ENCODE measurements at regions not wholly inside any gene's neighbourhood (a gene's known extent, or its start where the extent isn't known, plus 50 kb on each side); places are given as distances from the start of the nearest gene placed in this dataset.

GRCh38 chr12:24360907-24361306 is 411.4 kb upstream of the SOX5 start (continued):
- TF ChIP-seq POGZ (CRISPR knock-in tag; IDR thresholded peaks at IDR 0.05) (0 out of 2 replicates have a peak, but pooled peaks have one; percentile 29), NONO (IDR thresholded peaks at IDR 0.05) (no peak), NONO (CRISPR knock-in tag; conservative IDR thresholded peaks at IDR 0.05) (no peak), RNF2 (conservative IDR thresholded peaks at IDR 0.05; ENCODE audit: low read depth) (no peak), CREBL2 (CRISPR knock-in tag; IDR thresholded peaks at IDR 0.05; ENCODE audit: borderline replicate concordance) (no peak), GATAD1 (CRISPR knock-in tag; IDR thresholded peaks at IDR 0.05) (0 out of 2 replicates have a peak, but pooled peaks have one; percentile 31), TCF7 (IDR thresholded peaks at IDR 0.05; ENCODE audit: low read depth) (no peak), ZNF282 (IDR thresholded peaks at IDR 0.05; ENCODE audit: partially characterized antibody) (no peak), CHD4 (IDR thresholded peaks at IDR 0.05; ENCODE audit: borderline replicate concordance, low read length) (no peak), KDM4B (CRISPR knock-in tag; IDR thresholded peaks at IDR 0.05) (no peak), TARDBP (CRISPR knock-in tag; IDR thresholded peaks at IDR 0.05) (no peak), ARNT (IDR thresholded peaks at IDR 0.05) (no peak), PRMT3 (CRISPR knock-in tag; IDR thresholded peaks at IDR 0.05; ENCODE audit: borderline replicate concordance, low read depth) (no peak), FOXP1 (IDR thresholded peaks at IDR 0.05) (no peak), FOXP1 (CRISPR knock-in tag; IDR thresholded peaks at IDR 0.05) (peak; percentile 93), CTCF (CRISPR knock-in tag; IDR thresholded peaks at IDR 0.05) (no peak), KLF6 (CRISPR knock-in tag; IDR thresholded peaks at IDR 0.05) (0 out of 2 replicates have a peak, but pooled peaks have one; percentile 60)
- TF ChIP-seq, protein P1, sequence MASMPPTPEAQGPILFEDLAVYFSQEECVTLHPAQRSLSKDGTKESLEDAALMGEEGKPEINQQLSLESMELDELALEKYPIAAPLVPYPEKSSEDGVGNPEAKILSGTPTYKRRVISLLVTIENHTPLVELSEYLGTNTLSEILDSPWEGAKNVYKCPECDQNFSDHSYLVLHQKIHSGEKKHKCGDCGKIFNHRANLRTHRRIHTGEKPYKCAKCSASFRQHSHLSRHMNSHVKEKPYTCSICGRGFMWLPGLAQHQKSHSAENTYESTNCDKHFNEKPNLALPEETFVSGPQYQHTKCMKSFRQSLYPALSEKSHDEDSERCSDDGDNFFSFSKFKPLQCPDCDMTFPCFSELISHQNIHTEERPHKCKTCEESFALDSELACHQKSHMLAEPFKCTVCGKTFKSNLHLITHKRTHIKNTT (CRISPR knock-in tag; IDR thresholded peaks at IDR 0.05) = no peak
- TF ChIP-seq, protein P2, sequence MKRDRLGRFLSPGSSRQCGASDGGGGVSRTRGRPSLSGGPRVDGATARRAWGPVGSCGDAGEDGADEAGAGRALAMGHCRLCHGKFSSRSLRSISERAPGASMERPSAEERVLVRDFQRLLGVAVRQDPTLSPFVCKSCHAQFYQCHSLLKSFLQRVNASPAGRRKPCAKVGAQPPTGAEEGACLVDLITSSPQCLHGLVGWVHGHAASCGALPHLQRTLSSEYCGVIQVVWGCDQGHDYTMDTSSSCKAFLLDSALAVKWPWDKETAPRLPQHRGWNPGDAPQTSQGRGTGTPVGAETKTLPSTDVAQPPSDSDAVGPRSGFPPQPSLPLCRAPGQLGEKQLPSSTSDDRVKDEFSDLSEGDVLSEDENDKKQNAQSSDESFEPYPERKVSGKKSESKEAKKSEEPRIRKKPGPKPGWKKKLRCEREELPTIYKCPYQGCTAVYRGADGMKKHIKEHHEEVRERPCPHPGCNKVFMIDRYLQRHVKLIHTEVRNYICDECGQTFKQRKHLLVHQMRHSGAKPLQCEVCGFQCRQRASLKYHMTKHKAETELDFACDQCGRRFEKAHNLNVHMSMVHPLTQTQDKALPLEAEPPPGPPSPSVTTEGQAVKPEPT (CRISPR knock-in tag; IDR thresholded peaks at IDR 0.05; ENCODE audit: low read depth) = no peak
- TF ChIP-seq, protein P3, sequence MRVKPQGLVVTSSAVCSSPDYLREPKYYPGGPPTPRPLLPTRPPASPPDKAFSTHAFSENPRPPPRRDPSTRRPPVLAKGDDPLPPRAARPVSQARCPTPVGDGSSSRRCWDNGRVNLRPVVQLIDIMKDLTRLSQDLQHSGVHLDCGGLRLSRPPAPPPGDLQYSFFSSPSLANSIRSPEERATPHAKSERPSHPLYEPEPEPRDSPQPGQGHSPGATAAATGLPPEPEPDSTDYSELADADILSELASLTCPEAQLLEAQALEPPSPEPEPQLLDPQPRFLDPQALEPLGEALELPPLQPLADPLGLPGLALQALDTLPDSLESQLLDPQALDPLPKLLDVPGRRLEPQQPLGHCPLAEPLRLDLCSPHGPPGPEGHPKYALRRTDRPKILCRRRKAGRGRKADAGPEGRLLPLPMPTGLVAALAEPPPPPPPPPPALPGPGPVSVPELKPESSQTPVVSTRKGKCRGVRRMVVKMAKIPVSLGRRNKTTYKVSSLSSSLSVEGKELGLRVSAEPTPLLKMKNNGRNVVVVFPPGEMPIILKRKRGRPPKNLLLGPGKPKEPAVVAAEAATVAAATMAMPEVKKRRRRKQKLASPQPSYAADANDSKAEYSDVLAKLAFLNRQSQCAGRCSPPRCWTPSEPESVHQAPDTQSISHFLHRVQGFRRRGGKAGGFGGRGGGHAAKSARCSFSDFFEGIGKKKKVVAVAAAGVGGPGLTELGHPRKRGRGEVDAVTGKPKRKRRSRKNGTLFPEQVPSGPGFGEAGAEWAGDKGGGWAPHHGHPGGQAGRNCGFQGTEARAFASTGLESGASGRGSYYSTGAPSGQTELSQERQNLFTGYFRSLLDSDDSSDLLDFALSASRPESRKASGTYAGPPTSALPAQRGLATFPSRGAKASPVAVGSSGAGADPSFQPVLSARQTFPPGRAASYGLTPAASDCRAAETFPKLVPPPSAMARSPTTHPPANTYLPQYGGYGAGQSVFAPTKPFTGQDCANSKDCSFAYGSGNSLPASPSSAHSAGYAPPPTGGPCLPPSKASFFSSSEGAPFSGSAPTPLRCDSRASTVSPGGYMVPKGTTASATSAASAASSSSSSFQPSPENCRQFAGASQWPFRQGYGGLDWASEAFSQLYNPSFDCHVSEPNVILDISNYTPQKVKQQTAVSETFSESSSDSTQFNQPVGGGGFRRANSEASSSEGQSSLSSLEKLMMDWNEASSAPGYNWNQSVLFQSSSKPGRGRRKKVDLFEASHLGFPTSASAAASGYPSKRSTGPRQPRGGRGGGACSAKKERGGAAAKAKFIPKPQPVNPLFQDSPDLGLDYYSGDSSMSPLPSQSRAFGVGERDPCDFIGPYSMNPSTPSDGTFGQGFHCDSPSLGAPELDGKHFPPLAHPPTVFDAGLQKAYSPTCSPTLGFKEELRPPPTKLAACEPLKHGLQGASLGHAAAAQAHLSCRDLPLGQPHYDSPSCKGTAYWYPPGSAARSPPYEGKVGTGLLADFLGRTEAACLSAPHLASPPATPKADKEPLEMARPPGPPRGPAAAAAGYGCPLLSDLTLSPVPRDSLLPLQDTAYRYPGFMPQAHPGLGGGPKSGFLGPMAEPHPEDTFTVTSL (CRISPR knock-in tag; IDR thresholded peaks at IDR 0.05; ENCODE audit: borderline replicate concordance) = peak; percentile 56; the same call in 1 of the 2 replicates
- TF ChIP-seq, protein P4, sequence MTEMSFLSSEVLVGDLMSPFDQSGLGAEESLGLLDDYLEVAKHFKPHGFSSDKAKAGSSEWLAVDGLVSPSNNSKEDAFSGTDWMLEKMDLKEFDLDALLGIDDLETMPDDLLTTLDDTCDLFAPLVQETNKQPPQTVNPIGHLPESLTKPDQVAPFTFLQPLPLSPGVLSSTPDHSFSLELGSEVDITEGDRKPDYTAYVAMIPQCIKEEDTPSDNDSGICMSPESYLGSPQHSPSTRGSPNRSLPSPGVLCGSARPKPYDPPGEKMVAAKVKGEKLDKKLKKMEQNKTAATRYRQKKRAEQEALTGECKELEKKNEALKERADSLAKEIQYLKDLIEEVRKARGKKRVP (CRISPR knock-in tag; IDR thresholded peaks at IDR 0.05) = peak in 1 of 2 experiments; percentile 81; a peak in 2 of 4 replicates

Measured in HepG2 (cell line).